CMK (cell line): ENCODE measurements at regions not wholly inside any gene's neighbourhood (a gene's known extent, or its start where the extent isn't known, plus 50 kb on each side); places are given as distances from the start of the nearest gene placed in this dataset.

Experiments
- DNase-seq: peaks from one replicate; pipeline ENCODE4 v3.0.0-alpha.2; 2010; ENCODE audit warnings: low read depth

GRCh38 chr14:39868251-39868650 lies 436.0 kb upstream of the FBXO33 start:
- DNase-seq, result no peak

- DNase-seq, result no peak
These were observed 431.2 kb upstream of the FBXO33 start for GRCh38 chr14:39863441-39863840.

- no peak for DNase-seq
These were observed 429.5 kb upstream of the FBXO33 start for GRCh38 chr14:39861696-39862095.

GRCh38 chr14:39861229-39861600 lies 429.0 kb upstream of the FBXO33 start:
- DNase-seq, result no peak

- DNase-seq, result no peak
These were observed 428.5 kb upstream of the FBXO33 start for GRCh38 chr14:39860596-39861228.

GRCh38 chr14:39859314-39859713 lies 427.1 kb upstream of the FBXO33 start:
- DNase-seq, result no peak

DNA sequence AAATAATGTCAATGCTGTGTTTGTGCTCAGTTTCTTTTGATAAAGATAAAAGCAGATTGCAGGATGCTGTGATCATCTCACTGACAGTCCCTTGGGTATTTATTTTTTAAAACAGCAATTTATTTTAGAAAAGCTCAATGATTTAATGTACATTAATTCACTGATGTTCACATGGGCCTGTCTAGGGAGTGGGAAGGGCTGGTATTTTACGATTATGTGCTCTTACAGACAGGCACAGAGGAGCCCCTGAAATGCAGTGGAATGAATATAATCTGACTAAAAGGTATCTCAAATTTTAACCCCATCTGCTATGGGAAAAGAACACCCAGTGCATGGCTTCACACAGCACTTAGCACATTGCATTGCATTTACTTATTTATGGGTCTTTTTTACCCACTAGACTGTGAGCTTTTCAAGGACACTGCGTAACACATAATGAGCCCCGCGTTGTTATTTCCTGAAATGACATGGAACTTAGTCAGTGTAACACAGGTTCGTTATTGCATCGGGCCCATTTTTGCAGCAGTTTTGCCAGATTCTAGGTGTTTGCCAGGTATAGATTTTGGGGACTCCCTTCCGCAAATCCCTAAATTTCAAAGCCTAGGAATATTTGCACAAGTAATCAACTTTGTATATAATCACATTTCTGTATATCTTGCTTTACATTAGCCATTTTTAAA lies 425.3 kb upstream of the FBXO33 start:
- DNase-seq, result no peak

DNA sequence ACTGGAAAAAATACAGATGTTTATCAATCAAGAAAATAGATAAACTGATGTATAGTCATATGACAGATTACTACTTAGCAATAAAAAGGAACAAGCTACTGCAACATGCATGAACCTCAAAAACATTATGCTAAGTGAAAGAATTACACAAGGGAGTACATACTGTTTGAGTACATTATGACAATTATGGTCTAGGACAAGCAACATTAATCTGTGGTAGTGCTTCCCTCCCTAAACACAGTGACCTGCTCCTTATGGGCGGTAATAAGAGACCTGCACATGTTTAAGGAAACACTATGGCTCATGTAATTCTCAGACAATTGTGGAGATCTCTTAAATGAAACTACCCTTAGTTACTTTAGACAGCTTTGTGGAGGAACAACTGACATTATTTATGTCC lies 421.2 kb upstream of the FBXO33 start:
- DNase-seq, result no peak

DNA sequence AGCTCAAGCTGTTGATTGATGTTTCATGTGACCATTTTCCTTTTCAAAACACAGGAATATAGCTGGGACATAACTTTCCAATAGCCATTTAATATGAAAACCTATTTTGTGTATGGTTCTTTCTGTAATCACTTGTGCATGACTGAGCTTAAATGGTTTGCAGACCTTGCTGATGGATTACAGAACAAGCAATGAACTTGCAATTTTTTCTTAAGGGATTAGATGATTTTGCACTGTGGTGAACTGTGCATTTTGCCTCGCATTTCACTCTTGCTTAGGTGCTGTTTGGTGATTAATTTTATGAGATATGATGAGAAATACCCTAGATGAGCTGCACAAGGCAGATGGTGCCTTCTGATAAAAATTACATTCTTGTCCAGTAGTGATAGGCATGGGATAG lies 419.0 kb upstream of the FBXO33 start:
- no peak for DNase-seq

DNA sequence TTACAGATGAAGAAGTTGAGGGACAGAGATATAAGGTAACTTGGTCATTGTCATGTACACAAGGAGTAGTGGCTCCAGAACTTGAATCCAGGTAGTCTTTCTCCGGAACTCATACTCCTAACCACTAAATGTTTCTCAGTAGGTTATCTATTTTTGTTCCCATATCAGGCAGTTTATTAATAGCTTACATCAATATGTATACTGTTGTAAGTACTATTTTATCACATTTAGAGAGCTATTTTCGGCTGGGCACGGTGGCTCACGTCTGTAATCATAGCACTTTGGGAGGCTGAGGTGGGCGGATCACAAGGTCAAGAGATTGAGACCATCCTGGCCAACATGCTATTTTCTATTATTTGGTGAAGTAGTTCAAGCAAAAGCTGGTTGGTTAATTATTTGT lies 415.6 kb upstream of the FBXO33 start:
- no peak for DNase-seq

DNA sequence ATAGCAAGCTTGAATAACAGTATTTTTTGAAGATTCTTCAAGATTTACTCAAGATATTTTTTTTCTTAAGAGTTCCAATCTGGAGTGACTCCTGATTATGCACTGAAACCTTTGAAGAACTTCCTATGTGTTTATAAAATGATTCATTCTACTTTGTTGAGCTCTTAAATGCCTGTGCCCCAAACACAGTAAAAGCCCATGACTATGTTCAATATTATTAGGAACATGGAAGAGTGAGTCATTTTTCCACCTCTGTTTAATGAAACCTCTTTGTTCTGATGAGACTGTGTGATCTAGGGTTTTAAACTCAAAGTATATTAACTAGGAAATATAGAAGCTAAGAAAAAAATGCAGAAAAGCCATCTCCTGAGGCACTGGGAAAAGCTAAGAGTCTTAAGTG lies 415.0 kb upstream of the FBXO33 start:
- no peak for DNase-seq

- no peak for DNase-seq
These were observed 411.6 kb upstream of the FBXO33 start for GRCh38 chr14:39843881-39844280.

GRCh38 chr14:39841088-39841487 lies 408.9 kb upstream of the FBXO33 start:
- no peak for DNase-seq

- DNase-seq, result no peak
These were observed 395.8 kb upstream of the FBXO33 start for GRCh38 chr14:39827901-39828655.

DNA sequence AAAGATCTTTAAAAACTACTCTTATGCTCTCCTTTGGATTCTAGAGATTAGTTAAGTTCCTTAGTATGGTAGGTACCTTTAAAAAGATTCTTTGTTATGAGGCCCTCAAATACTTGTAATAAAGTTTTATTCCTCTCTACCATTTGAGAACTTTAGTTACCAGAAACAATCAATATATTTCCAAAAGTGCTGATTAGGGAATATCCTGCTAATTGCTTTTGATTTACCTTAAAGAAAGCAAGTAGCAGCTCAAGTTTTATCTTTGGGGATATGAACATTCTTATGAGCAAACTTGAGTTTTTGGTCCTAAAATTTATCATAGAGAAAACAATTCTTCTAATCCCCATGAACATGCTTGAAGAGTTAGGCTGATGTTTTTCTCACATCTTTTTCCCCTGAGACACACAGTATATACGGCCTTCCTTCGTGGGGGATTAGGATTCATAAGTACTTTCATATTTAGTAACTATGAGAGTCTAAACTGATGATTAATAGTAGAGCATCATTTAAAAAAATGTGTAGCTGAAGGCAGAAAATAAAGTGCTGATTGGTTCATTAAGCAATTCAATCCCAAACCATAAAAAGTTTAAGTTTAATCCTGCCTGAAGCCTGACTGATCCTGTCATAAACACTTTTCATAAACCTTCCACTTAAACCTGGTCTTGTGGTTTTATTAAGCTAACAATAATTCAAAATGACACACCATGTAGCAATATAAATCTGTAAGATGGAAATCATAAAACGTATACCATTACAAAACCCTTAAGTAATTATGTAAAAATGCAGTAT lies 380.5 kb upstream of the FBXO33 start:
- DNase-seq, result no peak

GRCh38 chr14:39807271-39807670 lies 375.0 kb upstream of the FBXO33 start:
- no peak for DNase-seq

DNA sequence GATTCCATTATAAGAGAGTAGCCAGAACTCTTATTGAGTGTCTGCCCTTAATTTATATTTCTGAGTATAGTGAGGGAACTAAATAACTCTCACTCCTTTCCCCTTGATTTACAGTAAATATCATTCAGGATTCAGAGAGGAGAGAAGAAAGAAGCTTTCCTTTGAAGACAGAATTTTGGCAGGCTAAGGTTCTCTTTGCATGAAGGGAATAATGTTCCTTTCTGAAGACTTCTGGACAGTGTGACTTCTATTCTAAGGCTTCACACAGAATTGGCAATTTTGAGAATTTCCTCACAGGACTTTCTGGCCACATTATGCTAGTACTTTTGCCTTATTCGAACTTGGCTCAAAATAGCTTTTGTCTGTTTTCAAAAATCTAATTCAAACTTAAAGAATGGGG lies 352.2 kb upstream of the FBXO33 start:
- DNase-seq, result no peak

DNA sequence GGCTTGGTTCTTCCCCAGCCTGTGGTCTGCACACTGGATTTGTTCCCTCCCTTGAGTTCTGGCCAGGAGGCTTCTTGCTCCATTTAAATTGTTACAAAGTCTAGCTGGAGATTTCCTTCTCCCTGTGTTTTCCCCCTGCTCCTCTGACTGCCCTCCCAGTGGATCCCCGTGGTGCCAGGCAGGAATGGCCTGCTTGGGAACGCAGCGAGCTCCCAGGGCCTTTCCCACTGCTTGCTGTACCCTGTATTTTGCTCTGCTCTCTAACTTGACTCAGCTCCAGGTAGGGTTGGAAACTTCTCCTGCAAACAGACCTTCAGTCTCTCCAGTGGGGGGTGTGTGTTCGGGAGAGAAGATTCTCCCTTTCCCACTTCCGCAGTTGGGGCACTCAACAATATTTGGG lies 349.2 kb upstream of the FBXO33 start:
- DNase-seq, result no peak

DNA sequence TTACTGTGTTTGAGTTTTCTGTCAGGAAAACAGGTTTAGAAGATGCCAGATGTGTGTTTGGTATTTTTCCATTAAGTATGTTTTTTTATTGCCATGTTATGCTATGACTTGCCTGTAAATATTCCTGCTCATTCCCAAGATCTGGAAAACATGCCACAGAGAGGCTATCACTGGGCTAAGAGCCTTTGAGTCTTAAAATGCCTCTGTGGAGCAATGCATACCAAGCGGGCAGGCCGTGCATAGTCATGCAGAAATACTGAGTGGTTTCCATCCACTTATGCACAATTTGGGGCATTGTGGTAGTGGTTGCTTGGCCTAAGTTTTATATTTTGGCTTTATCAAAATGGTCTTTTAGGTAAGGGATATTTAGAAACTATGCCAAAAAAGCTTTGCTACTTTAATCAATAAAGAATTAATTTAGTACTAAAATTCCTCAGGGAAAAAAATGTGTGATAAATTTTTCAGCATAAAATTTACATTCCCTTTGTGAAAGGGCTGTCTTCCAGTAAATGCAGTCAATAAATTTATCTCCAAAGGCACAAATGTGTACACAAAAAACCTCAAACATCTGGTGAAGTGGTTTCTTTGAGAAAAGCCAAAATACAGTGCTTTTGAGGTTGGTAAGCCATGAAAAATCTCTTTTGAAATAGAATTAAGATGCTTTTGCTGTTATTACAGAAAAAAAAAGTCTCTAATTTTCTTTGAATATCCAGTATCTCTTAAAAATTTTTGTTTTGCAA lies 341.3 kb upstream of the FBXO33 start:
- DNase-seq, result no peak

GRCh38 chr14:39772627-39773026 lies 340.4 kb upstream of the FBXO33 start:
- DNase-seq, result no peak

GRCh38 chr14:39768589-39768988 lies 336.4 kb upstream of the FBXO33 start:
- no peak for DNase-seq
